HG02610 (cell line): ENCODE measurements at regions not wholly inside any gene's neighbourhood (a gene's known extent, or its start where the extent isn't known, plus 50 kb on each side); places are given as distances from the start of the nearest gene placed in this dataset.
"Not testable (repeated sequence)": the region's sequence is repeated elsewhere in the genome, so short reads cannot be mapped to it uniquely, and the experiment has no call there.

Experiments used
- ATAC-seq: cut with Tn5 transposase; IDR thresholded peaks from one replicate; pipeline ENCODE4 v1.9.1; 2021; ENCODE audit warnings: mild to moderate bottlenecking, moderate library complexity; ENCODE audit not compliant: unreplicated experiment

DNA sequence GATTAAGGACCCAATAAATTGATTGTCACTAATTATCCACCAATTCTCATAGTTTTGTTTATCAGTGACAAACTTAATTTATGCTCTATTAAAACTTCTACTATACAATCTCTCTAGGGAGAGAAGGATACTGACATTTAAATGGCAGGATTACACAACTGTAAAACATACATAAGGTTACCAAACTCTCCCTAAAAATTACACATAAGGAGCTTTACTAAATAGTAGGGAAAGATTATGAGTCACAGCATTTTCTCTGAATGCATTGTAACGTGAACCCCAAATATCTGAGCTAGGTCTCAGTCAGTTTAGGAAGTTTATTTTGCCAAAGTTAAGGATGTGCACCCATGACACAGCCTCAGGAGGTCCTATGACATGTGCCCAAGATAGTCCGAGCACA, 2140.6 kb downstream of the NCAM2 start:
- no peak for ATAC-seq

DNA sequence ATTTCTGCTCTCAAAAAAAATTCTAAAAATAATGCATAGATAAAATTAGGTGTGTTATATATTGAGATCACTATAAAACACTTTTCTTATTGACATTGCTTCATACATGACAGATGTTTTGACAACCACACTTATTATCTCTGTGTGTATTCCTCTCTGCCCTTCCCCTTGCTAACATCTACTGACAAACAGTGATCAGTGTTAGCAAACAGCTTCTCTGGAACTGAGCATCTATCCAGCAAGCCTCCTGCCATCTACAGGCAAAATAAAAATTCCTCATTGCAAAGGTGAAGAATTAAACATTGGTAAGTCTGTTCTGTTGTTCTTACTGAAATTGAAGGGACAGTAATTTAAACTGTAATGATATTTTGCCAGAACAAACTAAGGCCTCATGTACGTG, 2153.9 kb downstream of the NCAM2 start:
- no peak for ATAC-seq

DNA sequence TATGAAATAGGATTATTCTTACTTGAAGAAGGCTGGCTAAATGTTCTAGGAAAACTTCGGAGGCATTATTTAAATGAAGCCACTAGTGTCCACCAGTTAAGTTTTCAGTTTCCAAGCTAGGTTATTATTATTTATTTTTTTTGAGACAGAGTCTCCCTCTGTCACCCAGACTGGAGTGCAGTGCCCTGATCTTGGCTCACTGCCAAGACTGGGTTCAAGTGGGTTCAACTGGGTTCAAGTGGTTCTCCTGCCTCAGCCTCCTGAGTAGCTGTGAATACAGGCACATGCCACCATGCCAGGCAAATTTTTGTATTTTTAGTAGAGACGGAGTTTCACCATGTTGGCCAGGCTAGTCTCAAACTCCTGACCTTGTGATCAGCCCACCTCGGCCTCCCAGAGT, 2155.6 kb downstream of the NCAM2 start:
- not testable (repeated sequence) for ATAC-seq

DNA sequence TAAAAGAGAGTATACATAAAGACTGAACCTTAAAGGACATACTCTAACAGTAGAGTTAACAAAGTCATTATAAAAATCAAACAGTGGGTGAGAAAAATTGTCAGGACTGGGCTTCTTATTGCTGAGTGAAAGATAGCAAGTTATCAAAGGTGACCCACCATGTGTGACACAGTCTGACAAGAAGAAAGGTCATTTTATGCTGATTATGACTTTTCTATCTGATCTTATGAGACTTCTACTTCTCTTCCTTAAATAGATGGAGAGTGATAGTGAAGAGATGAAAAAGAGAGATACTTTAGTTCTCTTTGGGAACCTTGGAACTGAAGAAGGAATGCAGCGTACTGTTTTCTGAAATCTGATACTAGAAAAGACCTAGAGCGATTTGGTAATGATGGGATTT, 2157.1 kb downstream of the NCAM2 start:
- ATAC-seq = no peak

DNA sequence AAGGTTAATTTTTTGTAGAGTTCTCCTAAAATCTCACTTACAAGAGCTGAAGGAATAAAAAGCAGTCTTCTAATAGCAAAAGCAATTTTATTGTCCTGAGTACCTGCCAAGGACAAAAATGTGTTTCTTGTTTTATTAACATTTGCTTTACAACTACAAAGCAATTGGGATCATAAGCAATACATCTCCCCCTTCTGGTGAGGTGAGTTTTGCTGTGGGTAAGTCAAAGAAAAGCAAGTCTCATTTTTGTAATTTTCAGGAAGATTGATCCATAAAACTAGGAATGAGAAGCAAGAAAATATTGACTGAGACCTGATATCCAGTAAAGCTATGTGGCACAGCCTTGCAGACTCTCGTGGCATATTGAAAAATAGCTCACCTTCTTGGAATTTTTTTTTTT, 2162.7 kb downstream of the NCAM2 start:
- ATAC-seq = no peak

DNA sequence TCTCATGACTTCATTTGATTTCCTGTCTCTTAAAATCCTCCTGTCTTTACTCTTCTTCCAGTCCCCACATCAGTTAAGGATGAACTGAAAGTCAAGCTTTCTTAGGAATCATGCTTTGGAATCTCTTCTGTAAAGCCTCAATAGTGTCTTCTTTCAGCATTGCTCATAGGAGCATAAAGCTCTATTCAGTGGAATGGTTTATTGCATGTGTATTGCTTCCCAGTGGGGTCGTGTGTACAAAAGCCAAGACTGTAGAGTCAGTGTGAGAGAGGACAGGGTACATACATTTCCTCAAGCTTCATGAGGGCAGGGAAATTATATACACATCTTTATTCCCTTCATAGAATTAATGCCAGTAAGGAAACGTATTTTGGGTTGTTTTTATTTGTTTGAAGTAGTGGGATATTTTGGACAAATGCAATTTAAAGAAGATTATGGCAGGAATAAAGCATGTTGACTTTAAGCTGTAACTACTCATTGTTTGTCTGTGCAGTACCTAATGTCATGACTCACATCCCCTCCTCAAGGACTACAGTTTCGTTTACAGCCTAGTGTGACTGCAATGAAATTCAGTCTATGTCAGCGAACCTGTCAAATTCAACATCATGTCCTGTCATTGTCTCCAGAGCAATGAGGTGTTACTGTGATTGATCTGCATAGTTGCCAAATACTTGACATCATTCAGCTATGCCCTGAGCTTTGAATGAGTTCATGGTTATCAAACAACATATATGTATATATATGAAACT, 2164.2 kb downstream of the NCAM2 start:
- no peak for ATAC-seq
